ENCODE measurements at regions not wholly inside any gene's neighbourhood (a gene's known extent, or its start where the extent isn't known, plus 50 kb on each side); places are given as distances from the start of the nearest gene placed in this dataset.

GRCh38 chr1:221865808-221866207 lies 123.9 kb upstream of the DUSP10 start (continued):
- TF ChIP-seq CHD7 (IDR thresholded peaks at IDR 0.05; ENCODE audit: insufficient replicate concordance, low read length): no peak
- TF ChIP-seq POU5F1 (IDR thresholded peaks at IDR 0.05; ENCODE audit: low read depth, low read length): no peak
- no peak for TF ChIP-seq NANOG (IDR thresholded peaks at IDR 0.05; ENCODE audit: insufficient read depth, low read depth, low read length, poor library complexity, severe bottlenecking)
- TF ChIP-seq MAFK (IDR thresholded peaks at IDR 0.05; ENCODE audit: low read depth, low read length): no peak

All from H1 (cell line).